ENCODE measurements at regions not wholly inside any gene's neighbourhood (a gene's known extent, or its start where the extent isn't known, plus 50 kb on each side); places are given as distances from the start of the nearest gene placed in this dataset.

GRCh38 chr4:84224522-84224921 lies 274.6 kb downstream of the NKX6-1 start:
- DNase-seq (ENCODE audit: low read depth, low spot score), result no peak

GRCh38 chr4:84221704-84222103 lies 277.4 kb downstream of the NKX6-1 start:
- no peak for DNase-seq (ENCODE audit: low read depth, low spot score)

- no peak for DNase-seq (ENCODE audit: low read depth, low spot score)
Measured at GRCh38 chr4:84220990-84221389, 278.1 kb downstream of the NKX6-1 start.

GRCh38 chr4:84219656-84220055 lies 279.4 kb downstream of the NKX6-1 start:
- DNase-seq (ENCODE audit: low read depth, low spot score), result no peak

GRCh38 chr4:84218031-84218430 lies 281.1 kb downstream of the NKX6-1 start:
- DNase-seq (ENCODE audit: low read depth, low spot score), result peak; percentile 14

GRCh38 chr4:84215217-84215616 lies 283.9 kb downstream of the NKX6-1 start:
- DNase-seq (ENCODE audit: low read depth, low spot score), result no peak

- peak; percentile 10 for DNase-seq (ENCODE audit: low read depth, low spot score)
Measured at GRCh38 chr4:84206226-84206625, 292.9 kb downstream of the NKX6-1 start.

- no peak for DNase-seq (ENCODE audit: low read depth, low spot score)
Measured at GRCh38 chr4:84189144-84189543, 309.9 kb downstream of the NKX6-1 start.

GRCh38 chr4:84179409-84179808 lies 319.7 kb downstream of the NKX6-1 start:
- no peak for DNase-seq (ENCODE audit: low read depth, low spot score)

GRCh38 chr4:84177831-84178542 lies 321.1 kb downstream of the NKX6-1 start:
- no peak for DNase-seq (ENCODE audit: low read depth, low spot score)

GRCh38 chr4:84176016-84176415 lies 323.1 kb downstream of the NKX6-1 start:
- DNase-seq (ENCODE audit: low read depth, low spot score), result no peak

GRCh38 chr4:84171871-84172270 lies 327.2 kb downstream of the NKX6-1 start:
- DNase-seq (ENCODE audit: low read depth, low spot score), result no peak

GRCh38 chr4:84167564-84167963 lies 331.5 kb downstream of the NKX6-1 start:
- DNase-seq (ENCODE audit: low read depth, low spot score), result peak; percentile 53

- DNase-seq (ENCODE audit: low read depth, low spot score), result no peak
Measured at GRCh38 chr4:84167093-84167492, 332.0 kb downstream of the NKX6-1 start.

- no peak for DNase-seq (ENCODE audit: low read depth, low spot score)
Measured at GRCh38 chr4:84166486-84166885, 332.6 kb downstream of the NKX6-1 start.

- no peak for DNase-seq (ENCODE audit: low read depth, low spot score)
Measured at GRCh38 chr4:84164201-84164600, 334.9 kb downstream of the NKX6-1 start.

- peak; percentile 64 for DNase-seq (ENCODE audit: low read depth, low spot score)
Measured at GRCh38 chr4:84159762-84160161, 339.3 kb downstream of the NKX6-1 start.

- DNase-seq (ENCODE audit: low read depth, low spot score), result no peak
Measured at GRCh38 chr4:84158670-84159069, 340.4 kb downstream of the NKX6-1 start.

- DNase-seq (ENCODE audit: low read depth, low spot score), result no peak
Measured at GRCh38 chr4:84151574-84151973, 347.5 kb downstream of the NKX6-1 start.

- no peak for DNase-seq (ENCODE audit: low read depth, low spot score)
Measured at GRCh38 chr4:84150177-84150576, 348.9 kb downstream of the NKX6-1 start.

GRCh38 chr4:84147831-84148230 lies 351.3 kb downstream of the NKX6-1 start:
- DNase-seq (ENCODE audit: low read depth, low spot score), result no peak

GRCh38 chr4:84146300-84146959 lies 352.7 kb downstream of the NKX6-1 start:
- DNase-seq (ENCODE audit: low read depth, low spot score), result no peak

- no peak for DNase-seq (ENCODE audit: low read depth, low spot score)
Measured at GRCh38 chr4:84145176-84145575, 353.9 kb downstream of the NKX6-1 start.
